HG03521 (cell line): ENCODE measurements at regions not wholly inside any gene's neighbourhood (a gene's known extent, or its start where the extent isn't known, plus 50 kb on each side); places are given as distances from the start of the nearest gene placed in this dataset.
A peak's percentile ranks its signal among the peaks of the same experiment; 100 is the strongest.

ENCODE experiments used
- ATAC-seq: cut with Tn5 transposase; IDR thresholded peaks from one replicate; pipeline ENCODE4 v1.9.1; 2021; ENCODE audit warnings: mild to moderate bottlenecking, moderate library complexity; ENCODE audit not compliant: unreplicated experiment

DNA sequence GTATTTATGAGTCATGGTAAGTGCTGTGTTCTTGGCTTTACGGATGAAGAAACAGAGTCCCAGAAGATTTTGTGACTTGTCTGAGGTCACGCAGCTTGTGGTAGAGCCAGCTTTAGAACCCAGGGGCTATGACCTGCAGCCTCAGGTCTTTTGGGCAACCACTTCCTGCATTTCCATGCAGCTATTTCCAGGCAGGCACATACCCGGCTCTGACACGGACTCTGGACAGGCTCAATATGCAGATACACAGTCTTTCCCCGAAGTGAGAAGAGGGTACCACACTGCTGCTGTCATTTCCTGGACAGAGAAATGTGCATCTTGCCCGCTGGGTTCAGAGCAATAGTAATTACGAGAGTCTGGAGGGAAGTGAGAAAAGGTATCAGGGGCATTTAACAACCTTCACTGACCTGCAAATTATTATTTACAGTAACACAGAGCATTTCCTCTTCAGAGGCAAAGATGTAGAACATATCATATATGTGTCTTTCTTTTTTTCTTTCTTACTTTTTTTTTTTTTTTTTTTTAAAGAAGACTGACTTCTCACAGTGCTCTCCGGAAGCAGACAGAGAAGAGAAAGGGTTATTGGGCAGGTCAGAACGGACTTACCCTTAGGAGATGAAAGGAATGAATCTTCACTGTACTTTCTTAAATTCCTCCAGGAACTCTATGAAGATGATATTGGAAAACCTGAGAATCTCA lies 185.1 kb downstream of the CLIC5 start:
- peak; percentile 90 for ATAC-seq

DNA sequence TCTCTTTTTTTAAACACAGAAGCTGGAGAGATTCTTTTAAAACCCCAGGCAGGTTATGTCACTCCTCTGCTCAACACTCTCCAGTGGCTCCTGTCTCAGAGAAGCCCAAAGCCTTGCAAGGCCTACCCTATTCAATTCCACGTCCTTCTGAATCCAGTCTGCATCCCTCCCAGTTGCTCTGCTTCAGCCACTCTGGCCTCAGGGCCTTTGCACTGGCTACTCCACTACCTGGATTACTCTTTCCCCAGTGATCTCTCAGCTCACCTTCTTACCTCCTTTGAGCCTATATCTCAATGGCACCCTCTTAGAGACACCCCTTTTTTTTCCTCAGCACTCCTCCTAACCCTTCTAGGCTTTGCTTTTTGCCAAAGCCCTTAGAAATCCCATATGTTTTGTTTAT lies 185.8 kb downstream of the CLIC5 start:
- ATAC-seq: no peak

DNA sequence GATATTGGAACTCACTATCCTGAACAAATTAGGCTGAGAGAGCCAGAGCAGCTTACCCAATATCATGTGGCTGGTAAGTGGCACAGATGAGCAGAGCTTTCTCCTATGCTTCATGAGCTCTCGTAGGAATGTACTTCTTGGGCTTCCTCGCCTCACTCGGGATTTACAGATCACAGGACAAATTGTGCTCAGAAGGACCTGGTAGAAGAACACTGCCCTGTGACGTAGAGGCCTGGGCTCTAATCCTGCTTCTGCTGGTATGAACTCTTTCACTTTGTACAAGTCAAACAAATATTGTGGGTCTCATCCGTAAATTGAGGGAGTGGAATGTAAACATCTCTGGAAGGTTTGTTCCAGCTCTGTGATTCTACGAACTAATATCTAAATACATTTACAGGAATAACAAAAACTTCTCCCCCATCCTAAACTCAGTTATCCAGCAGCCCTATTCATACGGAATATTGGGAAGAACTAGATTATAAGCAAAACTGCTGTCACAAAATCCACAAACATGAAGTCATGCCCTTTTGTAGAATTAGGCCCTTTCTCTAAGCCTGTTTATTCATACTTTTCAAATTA lies 187.6 kb downstream of the CLIC5 start:
- no peak for ATAC-seq

DNA sequence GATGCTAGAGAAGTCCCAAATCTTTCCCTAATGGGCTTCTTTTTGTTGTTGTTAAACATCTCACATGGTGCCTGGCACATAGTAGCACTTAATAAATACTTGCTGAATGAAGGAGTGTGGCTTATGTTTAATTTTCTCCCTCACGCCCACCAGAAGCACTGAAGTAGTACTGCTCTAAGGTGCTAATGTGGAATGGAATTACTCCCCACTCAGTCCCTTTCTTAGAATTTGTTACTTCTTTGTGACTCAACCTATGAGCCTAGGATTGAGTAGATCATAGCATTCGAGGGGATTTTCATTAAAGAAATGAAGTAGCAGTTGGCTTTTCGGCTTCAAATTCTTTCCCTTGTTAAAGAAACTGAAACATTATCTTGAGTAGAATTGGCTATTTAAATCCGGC lies 192.8 kb downstream of the CLIC5 start:
- no peak for ATAC-seq

DNA sequence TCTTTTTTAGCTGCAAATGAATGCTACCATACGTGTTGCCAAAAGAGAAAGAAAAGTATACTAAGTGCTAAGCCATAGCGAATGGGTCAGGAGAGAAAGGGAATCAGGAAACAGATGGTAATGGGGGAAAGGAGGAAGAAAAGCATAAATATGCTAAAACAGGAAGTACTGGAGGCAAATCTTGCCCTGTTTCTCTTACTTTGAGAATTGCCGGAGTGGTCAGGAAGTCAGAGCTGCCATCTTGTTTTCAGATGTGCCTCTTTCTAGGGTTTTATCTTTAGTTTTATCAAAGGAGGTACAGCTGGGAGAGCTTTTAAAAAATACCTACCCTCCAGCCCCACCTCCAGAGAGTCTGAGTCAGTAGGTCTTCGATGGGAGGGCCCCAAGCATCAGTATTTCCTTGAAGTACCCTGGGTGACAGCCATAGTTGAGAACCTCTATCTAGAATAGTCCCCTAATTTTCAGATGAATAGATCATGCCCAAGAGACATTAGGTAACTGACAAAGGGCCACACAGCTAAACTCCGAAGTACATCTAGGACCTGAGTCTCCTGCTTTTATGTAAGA lies 193.3 kb downstream of the CLIC5 start:
- no peak for ATAC-seq

DNA sequence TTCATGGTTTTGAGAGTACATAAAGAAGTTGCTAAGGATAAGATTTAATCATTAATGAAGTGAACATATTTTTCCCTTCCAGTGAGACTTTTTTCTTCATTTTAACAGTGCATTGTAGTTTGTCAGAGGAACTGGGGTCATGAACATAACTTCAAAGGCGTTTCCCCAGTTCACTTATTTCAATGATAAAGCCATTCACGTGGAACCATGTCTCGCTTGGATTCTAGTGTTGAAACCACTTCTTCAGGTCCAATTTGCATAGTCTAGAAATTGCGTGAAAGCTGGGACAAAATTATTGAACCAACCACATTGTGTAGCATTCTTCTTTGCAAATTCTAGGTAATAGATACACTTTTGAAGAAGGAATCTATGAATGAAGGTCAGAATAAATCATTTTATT lies 197.0 kb downstream of the CLIC5 start:
- no peak for ATAC-seq

DNA sequence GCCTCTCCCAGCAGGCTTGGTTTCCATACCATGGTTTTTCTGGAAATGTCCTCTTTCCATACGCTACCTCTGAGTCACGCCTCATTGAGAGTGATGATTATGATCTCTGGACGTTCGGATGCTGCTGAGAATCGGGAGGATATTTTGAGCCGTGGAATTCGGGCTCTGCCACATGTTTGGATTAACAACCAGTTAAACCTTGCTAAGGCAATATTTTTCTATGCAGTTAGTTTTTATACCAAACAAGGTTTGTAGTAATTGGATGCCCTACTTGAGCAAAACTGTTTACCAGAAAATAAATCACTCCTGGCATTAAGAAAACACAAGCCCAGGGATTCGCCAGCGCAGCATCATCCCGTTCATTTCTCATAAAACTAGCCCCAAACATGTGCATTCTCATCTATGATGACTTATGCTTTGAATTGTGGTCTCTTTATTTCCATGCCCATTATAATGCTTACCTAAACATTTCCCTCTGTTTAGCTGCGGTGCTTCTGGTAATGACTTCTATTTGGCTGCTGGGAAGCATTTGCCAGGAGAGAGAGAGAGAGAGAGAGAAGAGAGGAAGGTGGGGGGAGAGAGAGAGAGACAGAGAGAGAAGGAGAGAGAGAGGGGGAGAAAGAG lies 198.9 kb downstream of the CLIC5 start:
- ATAC-seq: no peak

DNA sequence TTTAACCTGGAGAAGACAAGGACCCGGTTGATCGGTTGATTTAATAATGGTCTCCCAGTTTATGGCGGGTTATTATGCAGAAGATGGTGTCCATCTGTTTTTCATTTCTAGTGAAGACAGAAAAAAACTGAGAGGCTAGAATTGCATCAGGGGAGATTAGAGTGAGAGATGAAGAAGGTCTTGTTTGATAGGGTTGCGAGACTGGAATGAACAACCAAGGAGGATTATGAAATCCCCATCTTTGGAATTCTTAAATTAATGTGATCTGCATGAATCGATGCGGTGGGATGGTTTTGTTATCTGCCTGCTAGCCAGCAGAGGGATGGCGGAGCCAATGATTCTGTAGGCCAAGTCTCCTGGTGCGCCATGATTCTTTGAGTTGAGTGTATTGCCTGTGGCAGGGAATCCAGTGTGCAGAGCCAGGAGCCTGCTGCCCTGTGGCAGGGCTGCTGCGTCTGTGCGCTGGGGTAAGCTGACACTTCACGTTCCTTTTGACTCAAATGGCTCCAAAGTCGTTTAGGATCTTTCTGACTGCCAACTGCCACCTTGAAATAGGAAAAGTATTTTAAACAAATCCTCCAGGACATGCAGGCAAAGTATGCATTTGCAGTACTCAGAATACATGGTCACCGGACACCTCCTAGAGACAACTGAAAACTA lies 200.1 kb downstream of the CLIC5 start:
- ATAC-seq: no peak

DNA sequence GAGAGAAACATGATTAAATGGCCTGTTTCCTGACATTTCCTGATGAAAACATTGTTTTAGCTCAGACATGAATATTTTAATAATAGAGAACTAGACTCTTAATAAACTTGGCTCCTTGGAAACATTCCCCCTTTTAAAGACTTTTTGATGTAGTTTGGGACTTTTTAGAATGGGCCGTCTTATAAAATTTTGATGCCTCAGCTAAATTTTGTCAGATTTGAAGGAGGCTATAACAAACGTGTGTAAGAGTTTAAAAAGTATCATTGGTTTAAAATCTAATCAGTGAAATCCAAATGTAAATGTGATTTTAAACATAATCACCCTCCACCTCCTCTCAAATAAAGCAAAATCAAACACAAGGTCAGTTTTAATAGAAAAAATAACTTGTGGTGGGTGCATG lies 200.9 kb downstream of the CLIC5 start:
- ATAC-seq: no peak

DNA sequence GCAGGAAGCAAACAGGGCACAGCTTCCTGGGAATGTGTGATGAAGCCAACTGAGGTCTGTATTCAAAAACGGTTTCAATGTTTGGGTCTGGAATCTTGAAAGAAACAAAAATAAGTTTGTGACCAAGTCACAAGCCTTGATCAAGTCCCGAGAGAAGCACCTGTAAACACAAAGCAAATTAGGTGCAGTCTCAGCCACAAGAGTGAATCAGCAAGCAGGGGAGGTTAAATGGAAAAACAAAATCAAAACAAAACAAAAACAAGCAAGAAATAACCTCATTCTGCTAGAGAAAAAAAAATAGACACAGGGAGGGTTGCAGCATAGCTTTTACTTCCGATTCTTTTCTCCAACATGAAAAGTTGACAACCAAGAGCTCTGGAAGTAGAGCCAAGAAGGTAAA lies 201.7 kb downstream of the CLIC5 start:
- peak; percentile 53 for ATAC-seq

DNA sequence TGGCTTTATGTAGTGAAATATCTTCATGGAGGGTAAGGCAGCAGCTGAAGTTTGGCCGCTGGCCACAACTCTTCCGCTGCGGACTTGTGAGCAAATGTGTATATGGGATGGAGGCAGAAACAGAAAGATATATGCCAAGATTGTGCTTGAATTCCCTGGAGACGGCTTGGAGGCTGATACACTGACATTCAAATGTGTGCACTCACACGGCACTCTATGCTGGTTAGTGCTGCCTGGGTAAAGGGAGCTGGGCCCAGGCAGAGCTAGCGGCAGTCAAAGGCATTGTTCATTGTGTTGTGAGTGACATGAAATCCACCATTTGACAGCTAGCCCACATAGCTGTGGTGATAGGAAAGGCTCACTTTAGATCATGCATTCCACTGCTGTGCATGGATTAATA lies 202.7 kb downstream of the CLIC5 start:
- ATAC-seq: no peak

DNA sequence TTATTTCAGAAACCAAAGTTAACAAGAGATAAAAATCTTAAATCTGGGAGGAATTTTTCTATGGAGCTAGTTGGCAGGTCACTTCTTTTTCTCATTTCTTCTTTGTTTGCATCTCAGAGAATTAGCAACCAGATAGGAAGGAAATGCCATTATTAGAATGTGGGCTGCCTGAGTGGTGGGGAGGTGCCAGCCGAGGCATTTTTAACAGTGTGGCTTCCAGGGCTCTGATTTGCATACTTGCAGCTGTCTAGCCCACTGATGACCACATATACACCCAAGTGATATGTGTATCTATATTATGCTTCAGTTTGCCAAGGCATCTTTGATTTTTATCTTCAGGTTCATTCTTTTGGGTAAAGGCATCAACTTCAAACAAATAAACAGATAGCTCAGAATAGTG lies 206.7 kb downstream of the CLIC5 start:
- ATAC-seq: peak; percentile 55

DNA sequence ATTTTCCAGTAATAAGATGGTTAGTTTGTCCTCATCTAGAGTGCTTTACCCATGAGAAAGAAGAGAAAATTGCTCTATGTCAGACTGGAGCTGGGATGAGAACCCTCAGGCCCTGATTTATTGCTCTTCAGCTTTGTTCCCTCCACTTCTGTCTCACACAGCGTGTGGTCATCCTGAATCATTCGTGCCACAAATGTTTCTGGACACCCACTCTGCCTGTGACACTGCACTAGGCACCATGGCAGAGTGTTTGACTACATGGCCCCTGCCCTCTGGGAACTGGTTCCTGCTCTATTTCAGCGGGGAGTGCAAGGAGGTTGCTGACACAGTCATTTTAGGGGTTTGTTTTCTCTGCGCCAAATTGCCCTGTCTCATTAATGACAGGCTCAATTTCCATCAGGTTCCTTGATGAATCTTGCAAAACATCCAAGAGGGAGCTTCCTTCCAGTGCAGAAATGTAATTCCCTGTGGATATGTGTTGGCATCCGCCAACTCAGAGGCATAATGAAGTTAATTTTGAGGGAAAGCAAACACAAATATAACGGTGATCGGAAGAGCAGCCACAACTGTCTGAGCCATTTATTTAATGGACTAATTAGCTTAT lies 207.5 kb downstream of the CLIC5 start:
- ATAC-seq: no peak

DNA sequence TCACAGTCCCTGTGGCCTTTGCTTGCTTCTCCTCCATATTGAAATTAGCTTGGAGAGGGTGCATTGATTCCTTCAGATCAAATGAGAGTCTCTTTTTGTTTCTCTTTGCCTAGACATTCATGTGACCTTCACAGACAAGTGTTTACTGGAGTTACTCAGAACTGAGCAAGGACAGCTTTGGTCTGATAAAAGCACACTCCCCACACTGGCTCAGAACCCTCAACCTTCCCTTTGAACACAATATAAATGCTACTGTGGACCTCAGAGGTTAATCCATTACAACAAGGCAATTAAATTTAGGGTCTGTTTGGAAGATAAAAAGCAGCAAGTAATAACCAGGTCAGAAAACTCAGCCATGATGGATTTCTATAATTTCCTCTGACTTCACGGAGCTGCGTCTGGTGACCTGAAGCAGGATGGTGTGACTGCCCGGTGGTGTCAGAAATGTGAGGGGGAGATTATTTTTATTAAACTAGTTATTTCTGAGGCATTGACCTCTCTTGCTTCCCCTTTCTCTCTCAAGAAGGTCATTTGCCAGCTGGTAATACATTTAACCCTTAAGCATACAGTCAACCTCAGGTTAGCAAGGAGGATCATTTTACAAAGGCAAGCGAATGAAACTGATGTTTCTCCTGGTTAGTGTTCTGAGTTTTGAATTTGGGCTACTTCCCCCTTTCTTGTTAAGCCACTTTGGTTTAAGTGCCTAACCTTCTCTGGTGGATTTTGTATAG lies 208.2 kb downstream of the CLIC5 start:
- ATAC-seq: no peak

DNA sequence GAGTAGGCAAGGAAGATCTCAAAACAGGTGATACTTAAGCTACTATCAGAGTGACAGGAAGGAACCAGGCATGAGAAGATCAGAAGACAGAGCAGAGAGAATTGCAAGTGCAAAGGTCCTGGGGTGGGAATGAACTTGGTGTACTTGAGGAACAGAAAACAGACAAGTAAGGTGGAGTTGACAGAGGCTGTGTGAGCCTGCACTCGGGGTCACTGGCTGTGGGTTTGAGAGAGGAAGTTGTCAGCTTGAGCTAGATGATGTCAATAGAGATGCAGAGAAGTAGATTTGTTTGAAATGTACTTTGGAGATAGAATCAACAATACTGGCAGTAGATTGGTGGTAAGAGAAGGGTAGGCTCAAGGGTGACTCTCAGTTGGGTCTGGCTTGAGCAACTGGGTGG lies 209.5 kb downstream of the CLIC5 start:
- ATAC-seq: no peak

DNA sequence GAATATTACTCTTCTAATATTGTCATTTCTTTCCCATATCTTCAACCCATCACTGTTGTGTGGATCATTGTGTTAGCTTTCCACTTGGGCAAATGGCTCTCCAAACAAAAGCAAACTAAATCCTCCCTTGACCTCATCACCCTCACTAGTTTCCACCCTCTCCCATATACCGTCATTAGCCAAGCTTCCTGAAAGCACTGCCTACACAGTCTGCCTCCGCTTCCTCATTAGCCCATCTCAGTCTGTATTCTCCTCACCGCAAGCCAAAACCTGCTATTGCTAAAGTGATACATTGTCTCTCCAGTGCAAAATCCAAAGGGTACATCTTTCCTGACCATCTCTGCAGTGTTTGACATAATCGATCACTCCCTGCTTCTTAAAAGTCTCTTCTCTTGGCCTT lies 212.6 kb downstream of the CLIC5 start:
- ATAC-seq: no peak

DNA sequence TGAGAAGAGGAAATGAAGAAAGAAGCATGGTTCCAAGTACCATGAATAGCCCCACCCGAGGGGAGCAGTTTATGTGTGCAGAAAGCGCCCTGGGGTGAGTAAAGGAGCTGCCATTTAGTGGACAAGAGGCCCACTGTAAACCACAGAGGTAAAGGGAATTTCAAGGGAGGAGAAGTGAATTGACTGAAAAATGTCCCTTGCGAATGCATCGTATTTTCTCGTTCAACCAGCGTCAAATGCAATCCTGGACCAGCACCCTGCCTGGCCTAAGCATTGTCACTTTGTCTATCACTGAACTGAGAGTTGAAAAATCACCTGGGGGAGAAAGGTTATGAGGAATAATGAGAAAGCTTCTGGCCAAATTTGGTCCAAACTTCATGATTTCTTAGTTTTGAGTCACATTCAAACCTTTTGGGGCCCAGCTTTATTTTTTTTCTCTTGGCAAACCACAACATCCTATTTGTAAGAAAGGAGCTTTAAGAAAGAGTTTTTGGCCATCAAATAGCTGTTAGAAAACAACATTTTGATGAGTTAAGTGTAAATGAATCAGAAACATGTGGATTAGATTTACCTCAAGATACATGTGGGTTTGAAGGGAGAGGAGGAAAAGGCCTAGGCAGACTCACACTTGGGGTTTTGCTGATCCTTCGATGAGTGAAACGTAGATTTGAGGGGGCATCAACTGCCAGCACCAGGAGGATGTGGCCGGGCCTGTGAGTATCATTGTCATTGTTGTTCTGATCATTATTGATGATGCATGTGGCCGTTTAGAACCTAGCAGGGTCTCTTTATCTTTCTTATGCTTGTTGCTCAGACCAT lies 214.0 kb downstream of the CLIC5 start:
- no peak for ATAC-seq

DNA sequence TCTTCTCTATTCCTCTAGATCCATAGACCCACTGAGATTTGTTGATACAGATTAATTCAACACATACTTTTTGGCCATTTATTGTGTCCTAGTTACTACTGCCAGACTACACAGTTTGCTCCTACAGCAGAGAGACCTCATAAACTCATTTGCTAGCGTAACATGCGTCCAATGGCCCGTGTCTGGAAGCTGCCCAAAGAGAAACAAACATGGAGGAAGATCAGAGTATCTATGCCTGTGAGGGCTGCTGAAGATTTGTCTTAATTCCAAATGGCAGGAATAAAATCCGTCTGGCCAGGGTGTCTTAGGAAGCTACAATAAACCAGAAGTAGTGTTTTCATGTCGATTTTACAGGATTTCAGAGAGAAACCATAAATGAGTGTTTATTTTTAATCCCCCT lies 214.7 kb downstream of the CLIC5 start:
- no peak for ATAC-seq

DNA sequence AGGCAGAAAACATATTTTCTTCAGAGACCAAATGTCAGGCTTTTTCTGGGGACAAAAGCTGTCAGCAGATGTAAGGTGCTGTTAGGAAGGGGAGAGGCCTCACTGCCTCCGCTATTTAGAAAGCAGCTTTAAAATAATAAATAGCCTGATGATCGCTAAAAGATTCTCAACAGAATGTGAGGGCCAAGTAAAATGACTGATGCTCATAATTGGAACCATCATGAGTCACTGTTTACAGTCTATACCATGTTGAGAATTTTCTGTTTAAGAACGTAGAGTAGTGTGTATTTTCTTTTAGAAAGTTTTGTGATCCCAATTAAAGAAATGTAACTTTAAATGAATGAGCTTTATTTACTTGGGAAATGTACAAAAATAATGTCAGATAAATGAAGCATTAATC lies 220.0 kb downstream of the CLIC5 start:
- no peak for ATAC-seq

DNA sequence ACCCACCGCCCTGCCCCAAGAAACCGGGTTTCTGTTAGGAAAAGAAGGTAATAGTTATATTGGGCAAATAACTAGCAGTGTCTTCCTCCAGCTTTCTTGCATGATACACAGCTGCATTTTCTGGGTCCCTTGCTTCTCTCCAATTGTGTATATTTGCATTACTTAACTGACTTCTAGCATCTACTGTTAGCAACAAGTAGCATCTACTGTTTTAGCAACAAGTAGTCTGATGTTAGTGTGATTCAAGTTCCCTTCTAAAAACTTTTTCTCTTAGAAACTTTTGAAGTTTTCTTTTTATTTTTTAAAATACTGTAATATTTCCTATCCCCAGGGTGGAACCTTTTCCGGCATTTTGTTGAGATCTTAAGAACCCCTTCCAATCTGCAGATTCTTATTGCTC lies 221.2 kb downstream of the CLIC5 start:
- ATAC-seq: no peak
